PC-3 (cell line): ENCODE measurements at regions not wholly inside any gene's neighbourhood (a gene's known extent, or its start where the extent isn't known, plus 50 kb on each side); places are given as distances from the start of the nearest gene placed in this dataset.

Source experiments
- EZH2 ChIP-seq: fragments of 300-600 bp; sonication (generic); IDR thresholded peaks from one replicate; pipeline ENCODE4 v1.6.1; 2017; ENCODE audit warnings: antibody characterized with exemption, mild to moderate bottlenecking, low read length; ENCODE audit not compliant: unreplicated experiment
- EZH2phosphoT487 ChIP-seq: fragments of 300-600 bp; sonication (generic); IDR thresholded peaks from 2 replicates; pipeline ENCODE4 v1.6.1; 2018; ENCODE audit warnings: mild to moderate bottlenecking, antibody characterized with exemption, low read length, borderline replicate concordance
- TF ChIP-seq, protein P1 (sequence below): fragments of 300-600 bp; sonication (generic); conservative IDR thresholded peaks from 2 replicates; pipeline ENCODE4 v1.5.1; 2017; ENCODE audit warnings: antibody characterized with exemption, low read depth, mild to moderate bottlenecking, low read length

GRCh38 chr5:4877579-4877978 lies 262.6 kb upstream of the ADAMTS16 start:
- no peak for TF ChIP-seq EZH2
- TF ChIP-seq, protein P1, sequence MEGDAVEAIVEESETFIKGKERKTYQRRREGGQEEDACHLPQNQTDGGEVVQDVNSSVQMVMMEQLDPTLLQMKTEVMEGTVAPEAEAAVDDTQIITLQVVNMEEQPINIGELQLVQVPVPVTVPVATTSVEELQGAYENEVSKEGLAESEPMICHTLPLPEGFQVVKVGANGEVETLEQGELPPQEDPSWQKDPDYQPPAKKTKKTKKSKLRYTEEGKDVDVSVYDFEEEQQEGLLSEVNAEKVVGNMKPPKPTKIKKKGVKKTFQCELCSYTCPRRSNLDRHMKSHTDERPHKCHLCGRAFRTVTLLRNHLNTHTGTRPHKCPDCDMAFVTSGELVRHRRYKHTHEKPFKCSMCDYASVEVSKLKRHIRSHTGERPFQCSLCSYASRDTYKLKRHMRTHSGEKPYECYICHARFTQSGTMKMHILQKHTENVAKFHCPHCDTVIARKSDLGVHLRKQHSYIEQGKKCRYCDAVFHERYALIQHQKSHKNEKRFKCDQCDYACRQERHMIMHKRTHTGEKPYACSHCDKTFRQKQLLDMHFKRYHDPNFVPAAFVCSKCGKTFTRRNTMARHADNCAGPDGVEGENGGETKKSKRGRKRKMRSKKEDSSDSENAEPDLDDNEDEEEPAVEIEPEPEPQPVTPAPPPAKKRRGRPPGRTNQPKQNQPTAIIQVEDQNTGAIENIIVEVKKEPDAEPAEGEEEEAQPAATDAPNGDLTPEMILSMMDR, result no peak
- TF ChIP-seq EZH2phosphoT487, result no peak
